ENCODE measurements at regions not wholly inside any gene's neighbourhood (a gene's known extent, or its start where the extent isn't known, plus 50 kb on each side); places are given as distances from the start of the nearest gene placed in this dataset.
"Not testable (repeated sequence)": the region's sequence is repeated elsewhere in the genome, so short reads cannot be mapped to it uniquely, and the experiment has no call there.

DNA sequence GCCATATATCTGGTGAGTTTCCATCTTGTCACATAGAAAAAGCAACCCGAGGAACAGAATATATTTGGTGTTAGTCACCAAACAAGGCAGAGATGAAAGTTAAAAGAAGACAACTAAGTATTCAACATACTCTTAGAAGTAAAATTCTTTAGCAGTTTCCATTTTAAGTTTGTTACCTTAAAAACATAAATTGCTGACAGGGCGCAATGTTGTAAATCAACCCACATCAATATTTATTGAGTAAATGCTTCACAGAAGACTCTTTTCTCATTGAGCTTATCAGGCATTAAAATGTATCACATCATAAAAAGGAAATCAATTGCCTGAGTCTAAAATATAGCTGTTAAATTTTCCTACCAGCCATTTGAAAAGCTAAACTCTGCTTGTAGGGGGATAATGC lies 603.0 kb downstream of the FBXO15 start:
- DNase-seq (ENCODE audit: low read depth): no peak

DNA sequence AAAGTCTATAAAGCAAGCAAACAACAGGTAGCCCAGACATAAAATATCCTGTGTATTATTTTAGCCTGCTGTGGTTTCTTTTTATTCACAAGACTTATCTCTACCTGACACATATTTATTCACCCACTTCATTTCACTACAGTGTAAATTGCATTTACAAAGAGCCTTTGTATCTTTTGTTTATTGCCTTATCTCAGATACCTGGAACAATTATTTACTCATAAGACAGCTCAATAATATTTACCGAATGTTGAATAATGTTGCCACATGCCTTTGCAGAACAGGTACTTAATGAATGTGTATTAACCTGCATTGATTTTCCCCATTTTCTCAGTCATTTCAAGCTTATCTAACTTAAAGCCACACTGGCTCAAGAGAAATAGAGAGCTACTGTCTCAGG lies 603.6 kb downstream of the FBXO15 start:
- DNase-seq (ENCODE audit: low read depth): no peak

DNA sequence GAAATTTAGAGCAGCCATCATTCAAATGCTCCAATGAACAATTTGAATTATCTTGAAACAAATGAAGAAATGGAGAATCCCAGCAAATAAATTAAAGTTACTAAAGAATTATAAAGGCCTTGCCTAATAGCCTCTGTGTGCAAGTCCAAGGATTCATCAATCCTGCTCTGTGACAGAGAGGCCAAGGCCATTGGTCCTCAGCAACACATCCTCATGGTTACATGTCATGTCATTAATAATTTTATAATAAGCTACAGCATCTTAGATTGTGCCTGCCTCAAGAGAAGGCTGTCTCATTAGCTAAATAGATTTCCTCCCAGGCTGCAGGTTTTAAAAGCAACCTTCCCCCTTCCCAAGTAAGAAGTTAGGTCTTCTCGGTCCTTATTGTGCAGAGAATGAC lies 611.6 kb downstream of the FBXO15 start:
- no peak for DNase-seq (ENCODE audit: low read depth)

DNA sequence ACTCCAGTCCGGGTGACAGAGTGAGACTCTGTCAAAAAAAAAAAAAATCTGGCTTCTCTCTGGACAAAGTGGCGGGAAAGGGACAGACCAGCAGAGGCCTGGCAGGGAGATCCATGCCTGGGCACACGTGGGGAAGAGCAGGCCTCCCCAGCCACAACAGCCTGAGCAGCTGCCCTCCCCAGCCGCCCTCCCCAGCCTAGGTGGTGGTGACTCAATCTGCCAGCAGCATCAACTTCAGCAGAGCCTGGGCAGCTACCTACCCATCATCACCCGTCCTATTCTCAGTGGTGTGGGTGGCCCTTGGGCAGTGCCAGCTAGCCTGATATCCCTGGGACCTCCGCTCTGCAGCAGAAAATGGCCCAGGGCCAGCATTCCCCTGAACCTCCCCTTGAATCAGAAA lies 612.4 kb downstream of the FBXO15 start:
- no peak for DNase-seq (ENCODE audit: low read depth)

DNA sequence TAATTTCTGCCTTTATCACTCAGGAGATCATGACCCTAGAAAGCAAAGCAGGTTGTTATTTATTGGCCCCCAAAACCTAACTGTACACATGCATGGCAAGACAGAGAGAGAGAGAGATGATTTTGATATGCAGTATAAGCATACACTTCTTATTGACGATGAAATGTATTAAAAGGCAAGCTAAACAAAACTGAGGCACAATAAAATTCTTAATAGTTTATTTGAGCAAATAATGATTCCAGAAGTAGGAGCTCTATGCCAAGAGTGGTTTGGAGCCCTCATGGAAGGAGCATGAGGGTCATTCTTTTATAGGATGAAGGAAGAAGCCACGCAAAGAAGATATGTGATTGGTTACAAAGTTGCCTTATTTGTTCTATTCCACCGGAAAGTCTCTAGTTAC lies 616.0 kb downstream of the FBXO15 start:
- DNase-seq (ENCODE audit: low read depth): no peak

DNA sequence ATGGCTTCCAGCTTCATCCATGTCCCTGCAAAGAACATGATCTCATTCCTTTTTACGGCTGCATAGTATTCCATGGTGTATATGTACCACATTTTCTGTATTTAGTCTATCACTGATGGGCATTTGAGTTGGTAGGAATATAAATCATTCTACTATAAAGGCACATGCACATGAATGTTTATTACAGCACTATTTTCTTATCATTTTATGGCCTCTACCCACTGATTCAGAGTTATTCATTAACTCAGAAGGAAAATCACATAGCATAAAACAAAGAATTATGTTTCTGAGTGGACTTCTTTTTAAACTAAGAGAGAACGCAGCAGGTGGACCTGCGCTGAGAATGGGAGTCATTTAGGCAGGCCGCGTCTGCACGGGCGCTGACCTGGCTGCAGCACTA lies 619.6 kb downstream of the FBXO15 start:
- DNase-seq (ENCODE audit: low read depth): no peak

DNA sequence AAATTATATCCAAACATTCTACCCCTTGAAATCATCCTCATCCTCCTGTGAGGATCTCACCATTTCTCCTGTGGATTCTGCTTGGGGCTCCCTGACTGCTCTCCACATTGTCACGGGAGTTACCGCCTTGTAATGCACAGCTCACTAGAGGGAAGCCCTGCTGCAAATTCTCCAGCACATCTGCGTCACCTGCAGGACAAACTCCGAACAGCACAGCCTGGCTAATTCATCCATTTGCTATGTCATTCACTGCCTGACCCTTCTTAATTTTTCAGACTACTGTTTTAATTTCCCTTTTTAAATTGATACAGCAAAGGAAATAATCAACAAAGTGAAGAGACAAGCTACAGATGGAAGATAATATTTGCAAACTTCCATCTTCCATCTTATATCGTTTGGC lies 627.4 kb downstream of the FBXO15 start:
- DNase-seq (ENCODE audit: low read depth): no peak

DNA sequence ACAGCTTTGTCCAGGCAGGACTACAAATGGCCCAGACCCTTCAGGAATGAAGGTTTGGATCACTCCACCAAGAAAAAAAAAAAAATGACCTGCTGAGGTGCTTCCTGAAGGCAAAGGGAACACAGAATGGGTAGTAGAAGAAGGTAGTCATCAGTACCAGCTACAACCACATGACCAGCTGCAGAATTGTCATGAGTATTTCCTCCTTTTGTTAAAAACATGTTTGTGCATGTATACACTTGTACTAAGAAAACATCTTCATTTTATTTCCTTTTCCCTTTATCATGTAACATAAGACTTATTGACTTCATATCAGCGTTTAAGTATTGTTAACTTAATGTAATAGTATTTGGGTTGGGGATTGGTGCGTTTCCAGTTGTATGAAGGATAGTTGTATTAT lies 631.6 kb downstream of the FBXO15 start:
- not testable (repeated sequence) for DNase-seq (ENCODE audit: low read depth)

DNA sequence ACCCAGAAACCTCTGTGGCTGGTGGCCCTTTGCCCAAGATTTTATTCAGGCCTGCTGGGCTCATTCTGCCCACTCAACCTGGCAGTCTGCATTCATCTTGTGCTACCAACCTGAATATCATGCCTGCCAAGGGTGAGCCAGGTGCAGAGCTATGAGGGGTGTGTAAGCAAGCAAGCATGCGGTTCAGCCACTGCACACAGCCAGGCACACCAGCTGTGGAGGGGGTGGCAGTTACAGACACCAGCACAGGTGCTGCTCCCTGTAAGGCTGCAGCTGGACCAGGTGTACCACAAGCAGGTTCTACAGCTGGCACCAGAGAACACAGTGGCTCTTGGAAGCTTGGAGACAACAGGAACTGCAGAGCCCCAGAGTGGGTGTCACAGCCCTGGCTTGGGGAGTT lies 633.2 kb downstream of the FBXO15 start:
- no peak for DNase-seq (ENCODE audit: low read depth)

DNA sequence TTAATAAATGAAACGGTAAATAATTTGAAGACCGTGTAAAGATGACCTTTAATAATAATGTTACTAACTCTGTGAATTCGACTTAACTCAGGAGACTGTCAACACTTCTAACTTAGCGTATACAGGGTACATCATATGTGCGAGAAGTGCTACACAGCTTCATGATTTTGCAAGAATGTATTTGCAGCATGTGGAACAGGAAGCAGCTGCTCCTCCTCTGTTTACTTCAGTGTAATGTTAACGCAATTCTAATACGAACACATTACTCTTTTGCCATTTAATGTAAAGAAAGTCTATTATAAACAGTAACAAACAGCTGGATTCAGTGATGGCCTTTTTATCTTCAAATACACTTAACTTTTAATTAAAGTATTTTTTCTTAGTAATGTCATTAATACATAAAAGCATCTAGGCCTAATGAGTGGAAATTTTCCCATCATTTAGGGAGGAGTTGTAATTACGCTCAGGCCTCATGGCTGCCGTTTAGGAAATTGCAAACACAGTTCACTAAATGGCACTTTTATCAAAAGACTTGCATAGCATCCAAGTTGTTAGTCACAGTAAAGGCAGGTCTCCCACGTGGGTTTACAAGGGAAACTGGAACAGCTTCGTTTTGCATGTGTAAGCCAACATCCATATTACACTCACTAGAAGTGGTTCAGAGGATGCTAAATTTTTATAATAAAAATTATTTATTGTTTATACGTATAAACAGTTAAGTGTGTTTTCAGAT lies 635.7 kb downstream of the FBXO15 start:
- no peak for DNase-seq (ENCODE audit: low read depth)

DNA sequence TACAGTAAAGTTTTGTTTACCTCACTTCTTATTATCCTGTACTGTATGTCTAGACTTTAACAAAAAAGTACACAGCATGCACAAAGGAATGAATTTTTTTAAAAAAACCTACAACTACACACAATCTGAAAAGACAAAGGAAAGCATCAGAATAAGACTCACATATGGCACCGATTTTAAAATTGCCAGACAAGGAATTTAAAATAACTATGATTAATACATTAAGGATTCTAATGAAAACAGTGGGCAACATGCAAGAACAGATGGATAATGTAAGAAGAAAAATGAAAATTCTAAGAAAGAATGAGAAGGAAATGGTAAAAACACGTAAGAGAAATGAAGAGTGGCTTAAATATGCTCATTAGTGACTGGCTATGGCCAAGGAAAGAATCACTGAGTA lies 638.2 kb downstream of the FBXO15 start:
- no peak for DNase-seq (ENCODE audit: low read depth)

DNA sequence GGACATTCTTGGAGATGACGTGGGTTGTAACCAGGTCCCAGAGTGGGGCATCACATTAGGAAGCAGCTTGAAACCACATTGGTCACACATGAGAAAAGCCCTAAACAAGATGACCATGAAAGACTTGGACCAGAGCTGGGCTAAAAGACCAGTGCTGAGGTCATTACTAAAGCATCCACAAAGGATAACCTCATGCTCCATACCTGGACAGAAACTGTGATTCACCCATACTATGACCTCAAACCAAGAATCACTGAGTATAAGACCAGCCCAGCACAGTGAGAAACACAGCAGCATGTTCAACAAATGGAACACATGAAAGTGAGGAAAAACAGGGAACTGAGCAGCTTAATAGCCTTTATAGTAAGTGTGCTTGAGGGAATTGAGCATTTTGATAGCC lies 635.5 kb upstream of the NETO1 start:
- no peak for DNase-seq (ENCODE audit: low read depth)

DNA sequence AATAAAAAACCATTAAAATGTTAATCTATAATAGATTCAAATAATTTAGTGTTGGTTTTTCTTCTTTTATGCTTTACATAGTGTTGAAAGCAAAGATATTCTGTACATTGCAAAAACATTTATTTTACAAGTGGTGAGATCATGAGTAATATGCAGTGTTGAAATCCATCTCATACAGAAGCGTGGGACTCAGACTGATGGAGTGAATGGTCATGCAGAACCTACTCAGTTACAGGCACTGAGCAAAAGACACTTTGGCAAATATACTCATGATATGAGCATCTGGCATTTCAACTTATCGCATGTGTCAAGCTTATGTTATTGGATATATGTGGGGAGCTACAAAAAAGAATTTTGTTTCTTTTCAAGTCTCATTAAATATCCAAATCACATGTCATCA lies 620.2 kb upstream of the NETO1 start:
- DNase-seq (ENCODE audit: low read depth): no peak

DNA sequence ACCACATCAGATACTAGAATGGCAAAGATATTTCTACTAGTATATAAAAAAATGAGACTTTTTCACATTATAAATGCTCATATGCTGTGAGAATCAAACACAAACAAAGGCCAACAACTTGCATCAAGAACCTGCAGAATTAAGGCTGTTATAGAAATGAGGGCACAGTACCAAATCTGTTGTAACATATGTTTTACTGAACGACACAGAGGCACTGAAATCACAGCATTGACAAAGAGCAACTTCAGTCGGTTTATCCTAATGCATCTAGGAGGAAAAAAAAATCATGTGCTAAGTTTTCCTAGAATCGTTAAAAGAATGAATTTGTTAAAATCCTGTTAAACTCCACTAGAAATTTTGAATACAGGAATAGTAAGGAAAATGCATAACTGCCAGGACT lies 617.4 kb upstream of the NETO1 start:
- DNase-seq (ENCODE audit: low read depth): no peak

DNA sequence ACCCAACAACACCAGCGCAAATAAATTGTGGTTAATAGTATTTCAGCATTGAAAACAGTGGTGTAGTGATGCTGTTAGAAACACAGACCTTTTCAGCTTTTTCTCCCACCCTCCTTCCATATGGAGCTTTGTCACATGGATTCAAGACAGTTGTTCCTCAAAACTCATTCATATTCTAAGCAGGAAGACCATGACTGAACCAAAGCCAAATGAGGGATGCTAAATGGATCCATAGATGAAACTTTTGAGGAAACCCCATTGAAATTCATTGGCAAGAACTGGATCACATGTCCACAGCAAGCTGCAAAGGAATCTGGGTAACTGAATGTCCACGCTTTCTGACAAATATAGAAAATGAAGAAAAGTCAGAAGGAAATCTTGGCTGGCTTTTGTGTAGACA lies 615.1 kb upstream of the NETO1 start:
- no peak for DNase-seq (ENCODE audit: low read depth)

DNA sequence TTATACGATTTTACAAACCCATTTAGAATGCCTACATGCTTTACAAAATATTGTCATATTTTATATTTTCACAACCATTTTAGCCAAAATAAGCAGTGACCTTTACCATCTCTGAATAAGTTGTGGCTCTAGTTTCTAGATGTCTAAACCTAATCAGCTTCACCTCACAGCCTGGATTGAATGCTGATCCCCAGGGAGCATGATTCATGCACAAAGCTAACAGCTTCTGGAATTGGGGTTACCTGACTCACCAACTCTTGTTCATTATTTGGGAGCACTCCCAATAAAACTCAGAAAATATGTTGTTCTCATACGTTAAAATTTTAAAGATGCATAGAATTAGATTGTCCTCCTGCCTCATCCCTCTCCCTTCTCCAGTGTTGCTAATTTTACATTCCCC lies 611.7 kb upstream of the NETO1 start:
- no peak for DNase-seq (ENCODE audit: low read depth)

DNA sequence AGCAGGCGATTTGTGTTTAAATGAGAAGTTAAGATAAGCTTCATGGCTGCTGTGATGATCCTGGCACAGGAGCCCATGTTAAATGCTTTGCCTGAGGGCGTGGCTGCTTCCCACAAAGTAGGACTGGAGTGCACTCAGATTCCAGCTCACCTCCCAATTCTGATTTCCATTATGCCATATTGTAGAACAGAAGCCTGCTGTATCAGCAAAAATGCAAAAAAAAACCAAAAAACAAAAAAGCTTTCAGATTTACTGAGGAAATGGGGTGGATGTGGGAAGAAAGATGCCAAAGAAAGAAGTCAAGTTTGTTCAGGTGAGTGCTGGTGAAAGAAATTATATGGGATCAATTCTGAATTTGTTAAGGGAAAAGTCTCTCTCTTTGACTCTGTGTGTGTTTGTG lies 610.4 kb upstream of the NETO1 start:
- no peak for DNase-seq (ENCODE audit: low read depth)

DNA sequence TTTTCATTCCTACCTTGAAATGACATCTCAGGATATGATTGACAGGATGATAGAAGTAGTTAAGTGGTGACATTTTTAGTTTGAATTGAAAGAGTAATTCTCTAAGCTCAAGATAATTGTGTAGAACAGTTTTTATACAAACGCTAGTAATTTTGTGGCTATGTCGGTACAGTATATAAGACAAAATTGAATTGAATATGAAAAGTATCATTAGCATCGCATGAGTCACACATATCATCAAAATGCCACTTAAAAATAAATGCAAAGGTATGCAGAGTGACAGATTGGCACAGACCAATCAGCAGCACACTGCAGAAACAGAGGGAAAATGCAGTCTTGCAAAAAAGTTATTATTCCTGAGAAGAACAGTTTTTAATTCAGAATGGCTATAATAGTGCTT lies 608.2 kb upstream of the NETO1 start:
- no peak for DNase-seq (ENCODE audit: low read depth)

DNA sequence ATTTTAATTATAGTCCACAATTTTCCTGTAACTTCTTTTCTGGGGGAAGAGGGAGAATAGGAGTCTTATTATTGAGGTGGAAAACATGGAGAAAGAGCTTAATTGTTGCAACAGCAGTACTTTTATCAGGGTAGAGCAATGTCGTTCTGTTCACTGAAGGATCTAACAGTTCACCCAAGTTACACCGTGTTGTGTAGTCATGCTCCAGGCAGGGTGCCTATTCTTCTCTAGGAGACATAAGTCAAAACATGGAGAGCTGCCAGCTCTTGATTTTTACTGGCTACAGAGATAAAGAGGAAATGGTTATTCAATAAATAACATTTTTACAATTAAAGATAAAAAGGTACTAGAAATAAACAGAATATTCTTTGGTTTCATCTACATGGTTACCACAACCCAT lies 594.3 kb upstream of the NETO1 start:
- no peak for DNase-seq (ENCODE audit: low read depth)

DNA sequence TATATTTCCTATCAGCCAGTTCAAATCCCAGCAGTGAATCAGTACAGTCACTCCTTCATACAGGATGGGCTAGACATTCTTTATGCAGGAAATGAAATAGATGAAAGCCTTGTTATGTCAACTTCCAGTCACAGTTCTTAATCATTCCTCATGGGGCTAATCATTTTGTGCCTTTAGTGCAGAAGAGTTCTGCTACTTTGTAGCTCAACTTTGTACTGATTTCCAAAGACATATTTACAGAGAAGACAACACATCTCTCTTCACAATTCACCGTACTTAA lies 593.9 kb upstream of the NETO1 start:
- no peak for DNase-seq (ENCODE audit: low read depth)

DNA sequence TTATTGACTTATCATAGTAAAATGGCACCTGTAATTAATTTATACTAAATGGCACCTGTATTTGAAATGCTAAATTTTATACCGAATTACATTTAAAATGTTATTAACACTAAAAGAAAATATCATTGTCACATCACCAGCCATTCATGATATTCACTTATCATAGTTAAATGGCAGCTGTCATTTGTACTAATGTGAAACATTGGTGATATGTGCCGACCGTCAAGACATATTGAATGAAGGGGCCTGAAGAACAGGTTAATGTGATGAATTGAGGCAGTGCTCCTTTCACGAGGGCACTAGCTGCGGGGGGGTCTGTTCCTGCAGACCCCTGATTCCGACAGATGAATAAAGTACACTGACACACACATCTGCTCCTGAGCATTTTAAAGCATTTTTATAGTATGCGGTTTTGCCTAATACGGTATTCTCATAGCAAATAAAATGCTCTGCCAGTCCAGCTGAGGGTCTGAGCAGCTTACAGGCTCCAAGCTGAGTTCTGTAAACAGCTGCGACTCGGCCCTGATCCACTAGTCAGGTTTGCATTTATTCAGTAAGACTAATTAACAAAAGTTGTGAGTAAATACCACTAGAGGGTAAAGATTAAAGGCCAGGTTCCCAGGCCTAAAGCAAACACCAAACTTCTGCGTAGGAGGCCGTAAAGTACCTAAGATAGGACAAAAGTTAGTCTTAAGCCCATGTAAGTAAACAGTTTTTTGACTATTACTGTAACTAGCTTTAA lies 593.4 kb upstream of the NETO1 start:
- DNase-seq (ENCODE audit: low read depth): no peak

DNA sequence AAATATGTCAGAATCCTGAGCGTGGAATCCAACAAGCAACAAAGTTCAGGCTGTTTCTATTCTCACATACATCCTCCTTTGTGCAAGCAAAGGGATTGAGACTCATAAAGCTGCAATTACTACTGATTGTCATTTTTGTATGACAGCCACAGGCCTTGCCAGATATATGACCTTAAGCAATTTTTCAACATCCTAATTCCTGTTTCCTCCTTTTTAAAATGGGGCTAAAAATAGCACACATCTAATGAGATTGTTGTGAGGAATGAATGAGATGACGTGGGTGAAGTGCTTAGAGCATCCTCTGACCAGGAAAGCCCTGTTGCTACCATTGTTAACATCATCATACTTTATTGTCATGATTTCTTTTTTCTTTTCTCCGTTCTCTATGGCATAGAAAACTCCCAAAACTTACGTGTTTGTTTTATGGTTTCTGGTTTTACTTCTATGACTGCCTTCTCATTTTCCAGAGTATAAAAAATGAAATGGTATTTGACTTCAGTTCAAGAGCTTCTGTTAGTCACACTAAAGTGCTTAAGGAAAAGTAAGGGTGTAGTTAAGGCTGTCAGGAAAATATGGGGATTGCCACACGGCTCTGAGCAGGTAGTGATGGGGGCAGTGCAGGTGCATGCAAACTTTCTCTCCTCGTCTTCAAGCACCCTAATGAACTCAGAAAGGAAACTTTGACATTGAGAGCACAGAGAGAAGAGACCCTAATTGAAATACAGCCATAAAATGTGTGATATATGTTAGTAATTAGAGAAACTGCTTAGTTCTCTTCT lies 590.6 kb upstream of the NETO1 start:
- DNase-seq (ENCODE audit: low read depth): no peak

DNA sequence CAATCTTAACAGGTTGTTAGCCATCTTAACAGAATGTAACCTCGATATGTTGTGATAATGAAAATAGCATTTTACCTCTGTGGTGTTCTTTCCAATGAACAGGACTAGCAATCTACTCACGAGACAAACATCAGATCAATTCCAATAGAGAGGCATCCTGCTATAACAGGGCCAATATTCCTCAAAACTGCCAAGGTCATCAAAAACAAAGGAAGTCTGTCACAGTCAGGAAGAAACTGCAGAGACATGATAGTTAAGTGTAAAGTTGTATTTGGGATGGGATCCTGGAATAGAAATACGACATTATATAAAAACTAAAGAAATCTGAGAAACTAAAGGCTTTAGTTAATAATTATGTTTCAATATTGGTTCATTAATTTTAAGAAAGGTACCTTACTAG lies 588.9 kb upstream of the NETO1 start:
- no peak for DNase-seq (ENCODE audit: low read depth)

DNA sequence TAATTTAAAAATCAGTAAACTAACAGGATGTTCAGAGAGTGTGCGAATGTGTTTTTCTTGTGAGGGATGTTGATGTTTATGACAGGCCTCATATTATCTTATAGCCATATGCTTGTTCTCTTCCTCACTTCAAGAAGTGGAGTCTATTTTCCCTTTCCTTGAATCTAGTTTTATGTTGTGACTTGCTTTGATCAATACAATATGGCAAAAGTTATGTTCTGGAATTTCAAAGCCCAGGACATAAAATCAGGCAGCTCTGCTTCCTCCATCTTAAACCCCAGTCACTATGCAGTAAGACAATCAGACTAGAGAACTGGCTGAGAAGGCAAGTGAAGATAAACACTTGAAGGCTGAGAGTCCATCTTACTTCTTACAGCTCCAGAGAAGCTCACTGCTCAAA lies 585.1 kb upstream of the NETO1 start:
- no peak for DNase-seq (ENCODE audit: low read depth)
